Retina (tissue), 1 donor: ENCODE measurements at regions not wholly inside any gene's neighbourhood (a gene's known extent, or its start where the extent isn't known, plus 50 kb on each side); places are given as distances from the start of the nearest gene placed in this dataset.

Source experiments
- DNase-seq: peaks from one replicate; pipeline ENCODE4 v3.0.0-alpha.2; 2016

GRCh38 chrX:69083361-69083760 lies 81.9 kb downstream of the PJA1 start:
- DNase-seq, result no peak

GRCh38 chrX:69082753-69083150 lies 82.5 kb downstream of the PJA1 start:
- DNase-seq, result no peak

- DNase-seq, result no peak
These were observed 83.0 kb downstream of the PJA1 start for GRCh38 chrX:69082055-69082752.

GRCh38 chrX:69080855-69081465 lies 84.3 kb downstream of the PJA1 start:
- peak; percentile 23 for DNase-seq

GRCh38 chrX:69079268-69079667 lies 86.0 kb downstream of the PJA1 start:
- no peak for DNase-seq

GRCh38 chrX:69077895-69078455 lies 87.3 kb downstream of the PJA1 start:
- DNase-seq, result no peak

GRCh38 chrX:69076088-69076487 lies 89.2 kb downstream of the PJA1 start:
- no peak for DNase-seq

GRCh38 chrX:69074726-69075125 lies 90.5 kb downstream of the PJA1 start:
- DNase-seq, result no peak

- DNase-seq, result no peak
These were observed 91.5 kb downstream of the PJA1 start for GRCh38 chrX:69073721-69074120.

- no peak for DNase-seq
These were observed 92.0 kb downstream of the PJA1 start for GRCh38 chrX:69073241-69073640.

GRCh38 chrX:69072486-69073006 lies 92.7 kb downstream of the PJA1 start:
- DNase-seq, result no peak

- peak; percentile 32 for DNase-seq
These were observed 94.2 kb downstream of the PJA1 start for GRCh38 chrX:69070949-69071650.

- no peak for DNase-seq
These were observed 95.4 kb downstream of the PJA1 start for GRCh38 chrX:69069876-69070275.

- no peak for DNase-seq
These were observed 96.2 kb downstream of the PJA1 start for GRCh38 chrX:69069086-69069445.

GRCh38 chrX:69068301-69069085 lies 96.8 kb downstream of the PJA1 start:
- DNase-seq, result no peak

GRCh38 chrX:69067841-69068240 lies 97.4 kb downstream of the PJA1 start:
- DNase-seq, result no peak

- DNase-seq, result no peak
These were observed 98.2 kb downstream of the PJA1 start for GRCh38 chrX:69066966-69067525.

GRCh38 chrX:69066021-69066757 lies 99.1 kb downstream of the PJA1 start:
- DNase-seq, result no peak

- DNase-seq, result no peak
These were observed 99.8 kb downstream of the PJA1 start for GRCh38 chrX:69065451-69065850.

- no peak for DNase-seq
These were observed 101.8 kb downstream of the PJA1 start for GRCh38 chrX:69063486-69063885.

- no peak for DNase-seq
These were observed 102.8 kb downstream of the PJA1 start for GRCh38 chrX:69062493-69062892.
